H1 (cell line): ENCODE measurements at regions not wholly inside any gene's neighbourhood (a gene's known extent, or its start where the extent isn't known, plus 50 kb on each side); places are given as distances from the start of the nearest gene placed in this dataset.

Experiments
- CTCF ChIA-PET: fragments of 300-600 bp; sonication (Branson Sonifier 250); formaldehyde crosslinking; loops from one replicate; lab custom pipeline; 2021; ENCODE audit not compliant: partially characterized antibody; lab: Charles Lee
- POLR2A ChIA-PET: fragments of 300-600 bp; sonication (Branson Sonifier 250); formaldehyde crosslinking; loops from one replicate; lab custom pipeline; 2021; ENCODE audit warnings: inconsistent platforms; ENCODE audit not compliant: partially characterized antibody; lab: Charles Lee
- DNase-seq, 2 experiments: peaks; one replicate each; pipeline versions ENCODE4 v3.0.0 to v3.0.0-alpha.2; 2010 to 2022; ENCODE audit warnings: low spot score in 2 of 2, low read depth in 1 of 2, mixed read lengths in 1 of 2
- FAIRE-seq: peaks from 2 replicates; lab custom pipeline; 2011; peaks lifted over from hg19 to GRCh38; lab: Jason Lieb, UNC
- H2AFZ ChIP-seq: 2 replicates; pipeline ENCODE4 v1.8.1; 2012; ENCODE audit warnings: low read length, inconsistent platforms
- H2AK5ac ChIP-seq: 2 replicates; pipeline ENCODE4 v1.6.1; 2013; ENCODE audit warnings: low read depth, low read length
- H2BK120ac ChIP-seq: replicated peaks from 2 replicates; pipeline ENCODE3; 2013; ENCODE audit warnings: low read depth, low read length, inconsistent platforms
- H2BK12ac ChIP-seq: 2 replicates; pipeline ENCODE4 v1.6.1; 2013; ENCODE audit warnings: low read depth, low read length
- H2BK15ac ChIP-seq: 2 replicates; pipeline ENCODE4 v1.6.1; 2013; ENCODE audit warnings: low read length
- H2BK20ac ChIP-seq: 2 replicates; pipeline ENCODE4 v1.6.1; 2013; ENCODE audit warnings: low read length
- H2BK5ac ChIP-seq: 2 replicates; pipeline ENCODE4 v1.6.1; 2013; ENCODE audit warnings: low read depth, low read length
- H3K14ac ChIP-seq: 2 replicates; pipeline ENCODE4 v1.6.1; 2013; ENCODE audit warnings: inconsistent platforms; ENCODE audit not compliant: insufficient read length
- H3K18ac ChIP-seq: 2 replicates; pipeline ENCODE4 v1.6.1; 2013; ENCODE audit warnings: low read length; ENCODE audit errors: extremely low read depth
- H3K23ac ChIP-seq: 2 replicates; pipeline ENCODE4 v1.6.1; 2013; ENCODE audit warnings: inconsistent platforms; ENCODE audit not compliant: insufficient read length
- H3K23me2 ChIP-seq: 2 replicates; pipeline ENCODE4 v1.6.1; 2013; ENCODE audit warnings: low read depth, low read length
- H3K27ac ChIP-seq: 2 replicates; pipeline ENCODE4 v1.6.1; 2011; ENCODE audit warnings: low read depth, low read length, inconsistent platforms
- H3K27me3 ChIP-seq, 4 experiments: replicated peaks in 1 of 4; 1 replicate in 1 of 4; 2 replicates in 3 of 4; pipeline versions ENCODE4 v1.6.1 to v1.8.1; 2011 to 2013; ENCODE audit warnings: low read length in 3 of 4, mild to moderate bottlenecking in 3 of 4, inconsistent platforms in 2 of 4, mixed read lengths in 2 of 4, moderate library complexity in 1 of 4; ENCODE audit not compliant: control insufficient read depth in 3 of 4, insufficient read depth in 3 of 4; ENCODE audit errors: extremely low read depth in 1 of 4
- H3K36me3 ChIP-seq, 4 experiments: 2 replicates each; pipeline versions ENCODE4 v1.6.1 to v1.8.1; 2011 to 2013; ENCODE audit warnings: mild to moderate bottlenecking in 4 of 4, low read length in 3 of 4, moderate library complexity in 2 of 4, control low read depth in 1 of 4, inconsistent platforms in 1 of 4; ENCODE audit not compliant: insufficient read depth in 4 of 4, control insufficient read depth in 2 of 4
- H3K4ac ChIP-seq: replicated peaks from 2 replicates; pipeline ENCODE3; 2013; ENCODE audit warnings: low read length, low read depth, mixed read lengths, inconsistent platforms; ENCODE audit not compliant: insufficient read length
- H3K4me1 ChIP-seq, 4 experiments: replicated peaks in 1 of 4; 1 replicate in 1 of 4; 2 replicates in 3 of 4; pipeline versions ENCODE4 v1.6.1 to v1.8.1; 2011 to 2013; ENCODE audit warnings: low read length in 3 of 4, inconsistent platforms in 2 of 4, mixed read lengths in 1 of 4; ENCODE audit not compliant: insufficient read depth in 4 of 4, control insufficient read depth in 3 of 4
- H3K4me2 ChIP-seq, 2 experiments: 2 replicates each; pipeline versions ENCODE4 v1.6.1 to v1.8.1; 2011 to 2013; ENCODE audit warnings: low read depth in 2 of 2, low read length in 2 of 2, control low read depth in 1 of 2, inconsistent platforms in 1 of 2, mild to moderate bottlenecking in 1 of 2; ENCODE audit not compliant: insufficient read depth in 1 of 2
- H3K4me3 ChIP-seq, 4 experiments: fragments of 200-600, 300-600 bp in 1 of 4; sonication (generic), shearing (Covaris generic), sonication (Bioruptor Twin) in 1 of 4; 2 replicates each; pipeline versions ENCODE4 v1.5.1 to v1.8.1; 2011 to 2016; ENCODE audit warnings: low read length in 4 of 4, low read depth in 3 of 4, control low read depth in 2 of 4, inconsistent platforms in 2 of 4, mild to moderate bottlenecking in 2 of 4, mixed read lengths in 1 of 4, moderate library complexity in 1 of 4; ENCODE audit not compliant: insufficient read depth in 2 of 4; ENCODE audit errors: extremely low read depth in 1 of 4
- H3K56ac ChIP-seq: replicated peaks from 2 replicates; pipeline ENCODE3; 2013; ENCODE audit warnings: low read depth, mild to moderate bottlenecking, mixed read lengths, low read length, inconsistent platforms; ENCODE audit not compliant: insufficient read length
- H3K79me1 ChIP-seq: 2 replicates; pipeline ENCODE4 v1.6.1; 2013; ENCODE audit warnings: low read depth, low read length, control low read depth
- H3K79me2 ChIP-seq, 2 experiments: 2 replicates each; pipeline versions ENCODE4 v1.6.1 to v1.8.1; 2012 to 2013; ENCODE audit warnings: low read length in 2 of 2, mild to moderate bottlenecking in 2 of 2, inconsistent platforms in 1 of 2; ENCODE audit not compliant: insufficient read depth in 2 of 2, control insufficient read depth in 1 of 2
- H3K9ac ChIP-seq, 4 experiments: replicated peaks in 1 of 4; 1 replicate in 1 of 4; 2 replicates in 3 of 4; pipeline versions ENCODE4 v1.6.1 to v1.8.1; 2011 to 2013; ENCODE audit warnings: low read depth in 3 of 4, low read length in 3 of 4, control low read depth in 2 of 4, mild to moderate bottlenecking in 2 of 4, moderate library complexity in 2 of 4, inconsistent platforms in 1 of 4; ENCODE audit errors: extremely low read depth in 1 of 4
- H3K9me3 ChIP-seq, 2 experiments: 2 replicates each; pipeline versions ENCODE4 v1.6.1 to v1.8.1; 2012 to 2013; ENCODE audit warnings: mild to moderate bottlenecking in 2 of 2, moderate library complexity in 2 of 2, control low read depth in 1 of 2, inconsistent platforms in 1 of 2, low read depth in 1 of 2, low read length in 1 of 2, mixed read lengths in 1 of 2; ENCODE audit not compliant: insufficient read depth in 2 of 2
- H4K20me1 ChIP-seq, 2 experiments: replicated peaks in 1 of 2; 2 replicates each; pipeline versions ENCODE3 to v1.8.1; 2011 to 2013; ENCODE audit warnings: inconsistent platforms in 2 of 2, low read length in 2 of 2, mild to moderate bottlenecking in 1 of 2; ENCODE audit not compliant: insufficient read depth in 2 of 2, control insufficient read depth in 1 of 2
- H4K5ac ChIP-seq: 2 replicates; pipeline ENCODE4 v1.6.1; 2013; ENCODE audit warnings: low read length, low read depth, mixed read lengths, inconsistent platforms; ENCODE audit not compliant: insufficient read length
- H4K8ac ChIP-seq: 2 replicates; pipeline ENCODE4 v1.8.0; 2013; ENCODE audit warnings: mild to moderate bottlenecking, moderate library complexity, low read length, inconsistent platforms; ENCODE audit not compliant: insufficient read depth; ENCODE audit errors: extremely low read depth
- H4K91ac ChIP-seq: replicated peaks from 2 replicates; pipeline ENCODE3; 2013; ENCODE audit warnings: low read length, mixed read lengths, inconsistent platforms; ENCODE audit not compliant: insufficient read length
- ASH2L ChIP-seq: fragments of 200-600, 300-600 bp; sonication (generic); IDR thresholded peaks from one replicate; pipeline ENCODE4 v1.7.1; 2017; ENCODE audit warnings: low read length
- CBX8 ChIP-seq: fragments of 300-800, 300-1000 bp; sonication (generic); IDR thresholded peaks from 2 replicates; pipeline ENCODE4 v1.7.1; 2016; ENCODE audit warnings: low read depth, low read length, borderline replicate concordance
- CEBPB ChIP-seq: IDR thresholded peaks from 2 replicates; pipeline ENCODE4 v1.6.1; 2012; ENCODE audit warnings: low read depth, low read length
- CHD2 ChIP-seq: IDR thresholded peaks from 2 replicates; pipeline ENCODE4 v1.6.1; 2012; ENCODE audit warnings: low read length, improper control_type of control experiment
- CREB1 ChIP-seq: IDR thresholded peaks from 2 replicates; pipeline ENCODE4 v1.6.1; 2012; ENCODE audit warnings: inconsistent platforms
- EP300 ChIP-seq, 2 experiments: IDR thresholded peaks; 1 replicate in 1 of 2; 2 replicates in 1 of 2; pipeline ENCODE4 v1.6.1; 2011 to 2012; ENCODE audit warnings: low read depth in 2 of 2, low read length in 2 of 2, mild to moderate bottlenecking in 2 of 2, borderline replicate concordance in 1 of 2, inconsistent platforms in 1 of 2, moderate library complexity in 1 of 2
- EZH2 ChIP-seq: fragments of 200-600 bp; sonication (generic); IDR thresholded peaks from 2 replicates; pipeline ENCODE4 v1.7.1; 2012; ENCODE audit warnings: low read depth, mild to moderate bottlenecking, moderate library complexity, low read length, inconsistent platforms; ENCODE audit not compliant: severe bottlenecking
- JUN ChIP-seq: IDR thresholded peaks from 2 replicates; pipeline ENCODE4 v1.6.1; 2011; ENCODE audit warnings: low read depth, mild to moderate bottlenecking, improper control_type of control experiment, low read length
- KDM5A ChIP-seq: fragments of 200-600 bp; IDR thresholded peaks from 2 replicates; pipeline ENCODE4 v1.7.1; 2012; ENCODE audit warnings: mild to moderate bottlenecking, low read length, inconsistent platforms, mixed read lengths
- NRF1 ChIP-seq: IDR thresholded peaks from 2 replicates; pipeline ENCODE4 v1.6.1; 2011; ENCODE audit warnings: mild to moderate bottlenecking, low read depth, low read length, improper control_type of control experiment
- PHF8 ChIP-seq: fragments of 200-600 bp; sonication (generic); conservative IDR thresholded peaks from 2 replicates; pipeline ENCODE4 v1.7.1; 2012; ENCODE audit warnings: low read depth, mild to moderate bottlenecking, inconsistent platforms, low read length, moderate library complexity
- POU5F1 ChIP-seq: IDR thresholded peaks from 2 replicates; pipeline ENCODE4 v1.6.1; 2011; ENCODE audit warnings: low read depth, mild to moderate bottlenecking, low read length, moderate library complexity
- RFX5 ChIP-seq: IDR thresholded peaks from 2 replicates; pipeline ENCODE4 v1.6.1; 2011; ENCODE audit warnings: low read depth, low read length, improper control_type of control experiment, borderline replicate concordance
- WGBS, 2 experiments: shearing (Covaris generic) in 1 of 2; methylation state at CpG; one replicate each; pipeline versions ENCODE4 v1.1.6 to v1.1.7; 2013 to 2015; ENCODE audit warnings: low lambda C conversion rate in 2 of 2, mixed read lengths in 2 of 2, inconsistent platforms in 1 of 2, low coverage in 1 of 2, missing lambda C conversion rate in 1 of 2; ENCODE audit not compliant: insufficient replicate concordance in 2 of 2, insufficient coverage in 1 of 2, insufficient read length in 1 of 2; ENCODE audit errors: extremely low coverage in 1 of 2, missing lambda C conversion rate in 1 of 2; 5-methylcytosine and 5-hydroxymethylcytosine counted together
- TF ChIP-seq, protein P1 (sequence below): IDR thresholded peaks from 2 replicates; pipeline ENCODE4 v1.6.1; 2011; ENCODE audit warnings: low read length, improper control_type of control experiment

DNA sequence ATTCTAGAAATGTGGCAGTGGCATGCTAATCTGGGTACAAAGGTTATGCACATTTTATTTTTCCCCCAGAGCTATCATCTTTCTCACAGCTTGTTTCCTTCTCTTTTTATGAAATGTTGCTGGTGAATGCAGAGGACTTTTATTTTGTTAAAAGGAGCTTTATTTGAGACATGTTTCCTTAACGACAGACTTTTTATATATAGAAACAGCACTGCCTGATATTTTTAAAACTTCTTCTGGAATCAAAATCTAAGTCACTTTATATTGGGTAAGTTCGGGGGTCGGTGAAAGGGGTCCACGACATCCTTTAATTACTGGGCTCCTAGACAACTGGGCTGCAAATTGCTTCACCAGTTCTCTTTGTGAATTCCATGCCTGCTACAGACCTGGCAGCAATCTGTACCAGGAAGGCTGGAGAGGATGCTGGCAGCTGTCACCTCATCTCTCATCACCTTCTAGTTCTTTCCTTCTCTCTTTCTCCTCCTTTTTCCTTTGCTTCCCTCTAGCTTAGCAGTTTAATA is 464.7 kb downstream of the PDCD6IP start:
- H2BK15ac ChIP-seq, result no peak overlapping the region
- H3K79me2 ChIP-seq, result no peaks in the 10 kb centered on the region
- no peak overlapping the region for H3K4me2 ChIP-seq
- no peaks in the 10 kb centered on the region for H3K9me3 ChIP-seq
- no peak overlapping the region for H2BK120ac ChIP-seq
- H3K4me1 ChIP-seq, result peaks cover 0 to 5% (median 3%) of the 10 kb centered on the region in 4 experiments; a peak in 3 of 7 replicates
- no peak overlapping the region for H4K5ac ChIP-seq
- H4K8ac ChIP-seq, result no peak overlapping the region
- 0 out of 2 replicates have a peak, but pooled peaks cover 3% of the 10 kb centered on the region for H3K23me2 ChIP-seq
- no peaks in the 10 kb centered on the region for H3K79me1 ChIP-seq
- no peak overlapping the region for H3K18ac ChIP-seq
- ChIA-PET POLR2A (no interaction called here), CTCF (interaction anchor here (0.5 to 1.6 kb wide), 9 partner anchors 8 to 482 kb away, joined by 3 to 6 read pairs (median 3); no protein-coding TSS in a partner anchor)
- H3K27me3 ChIP-seq, result no peaks in the 10 kb centered on the region
- WGBS, 2 experiments, result 86% methylated on average over 4 of the region's 4 CpGs; no CpG with 5 or more reads in 1 of the 2 experiments
- H3K14ac ChIP-seq, result no peak overlapping the region
- H2AFZ ChIP-seq, result no peak overlapping the region
- no peak overlapping the region for H3K4me3 ChIP-seq
- H3K36me3 ChIP-seq, result no peaks in the 10 kb centered on the region
- DNase-seq (no peak), FAIRE-seq (no peak)
- H2BK5ac ChIP-seq, result no peak overlapping the region
- no peaks in the 10 kb centered on the region for H4K20me1 ChIP-seq
- no peak overlapping the region for H3K56ac ChIP-seq
- no peak overlapping the region for H3K4ac ChIP-seq
- no peak overlapping the region for H3K23ac ChIP-seq
- no peak overlapping the region for H4K91ac ChIP-seq
- no peak overlapping the region for H2BK12ac ChIP-seq
- no peak overlapping the region for H3K27ac ChIP-seq
- H2BK20ac ChIP-seq, result no peak overlapping the region
- H2AK5ac ChIP-seq, result no peak overlapping the region
- H3K9ac ChIP-seq, result no peak overlapping the region
- TF ChIP-seq CREB1 (no peak), ASH2L (no peak), NRF1 (no peak), EP300 (IDR thresholded peaks at IDR 0.05; ENCODE audit: borderline replicate concordance in 1 of 2, low read depth in 2 of 2, low read length in 2 of 2) (no peak), CHD2 (no peak), RFX5 (no peak), PHF8 (no peak), EZH2 (no peak), KDM5A (no peak), CEBPB (no peak), POU5F1 (no peak), JUN (no peak), CBX8 (no peak)
- TF ChIP-seq, protein P1, sequence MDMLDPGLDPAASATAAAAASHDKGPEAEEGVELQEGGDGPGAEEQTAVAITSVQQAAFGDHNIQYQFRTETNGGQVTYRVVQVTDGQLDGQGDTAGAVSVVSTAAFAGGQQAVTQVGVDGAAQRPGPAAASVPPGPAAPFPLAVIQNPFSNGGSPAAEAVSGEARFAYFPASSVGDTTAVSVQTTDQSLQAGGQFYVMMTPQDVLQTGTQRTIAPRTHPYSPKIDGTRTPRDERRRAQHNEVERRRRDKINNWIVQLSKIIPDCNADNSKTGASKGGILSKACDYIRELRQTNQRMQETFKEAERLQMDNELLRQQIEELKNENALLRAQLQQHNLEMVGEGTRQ, result no peak
